Parathyroid adenoma (tissue), 2 donors: ENCODE measurements at regions not wholly inside any gene's neighbourhood (a gene's known extent, or its start where the extent isn't known, plus 50 kb on each side); places are given as distances from the start of the nearest gene placed in this dataset.

ENCODE experiments used
- H2AFZ ChIP-seq: fragments of 300-600 bp; sonication (generic); one replicate; pipeline ENCODE4 v1.7.0; 2017; ENCODE audit warnings: antibody characterized with exemption, mild to moderate bottlenecking
- H3K27ac ChIP-seq: fragments of 300-600 bp; sonication (generic); one replicate; pipeline ENCODE4 v1.7.0; 2017
- H3K27me3 ChIP-seq: fragments of 300-600 bp; sonication (generic); one replicate; pipeline ENCODE4 v1.7.0; 2017; ENCODE audit warnings: low read length; ENCODE audit not compliant: control insufficient read depth, insufficient read depth
- H3K36me3 ChIP-seq: fragments of 300-600 bp; sonication (generic); one replicate; pipeline ENCODE4 v1.7.0; 2017; ENCODE audit warnings: low read length; ENCODE audit not compliant: control insufficient read depth, insufficient read depth
- H3K4me1 ChIP-seq: fragments of 300-600 bp; sonication (generic); one replicate; pipeline ENCODE4 v1.7.0; 2017; ENCODE audit warnings: control low read depth
- H3K4me2 ChIP-seq: fragments of 300-600 bp; sonication (generic); one replicate; pipeline ENCODE4 v1.7.0; 2017; ENCODE audit warnings: low read length
- H3K4me3 ChIP-seq: fragments of 300-600 bp; sonication (generic); one replicate; pipeline ENCODE4 v1.7.0; 2017; ENCODE audit warnings: low read depth, low read length
- H3K79me2 ChIP-seq: fragments of 300-600 bp; sonication (generic); one replicate; pipeline ENCODE4 v1.7.0; 2017; ENCODE audit warnings: control low read depth
- H3K9ac ChIP-seq: fragments of 300-600 bp; sonication (generic); one replicate; pipeline ENCODE4 v1.7.0; 2017; ENCODE audit warnings: mild to moderate bottlenecking
- H3K9me3 ChIP-seq: fragments of 300-600 bp; sonication (generic); one replicate; pipeline ENCODE4 v1.7.0; 2017; ENCODE audit warnings: low read length; ENCODE audit not compliant: control insufficient read depth
- CTCF ChIP-seq: fragments of 300-600 bp; sonication (generic); IDR thresholded peaks from one replicate; pipeline ENCODE4 v1.7.0; 2017; ENCODE audit warnings: antibody characterized with exemption, mild to moderate bottlenecking
- donor health status: primary hyperparathyroidism.

GRCh38 chr10:84891631-84892030, 563.2 kb downstream of the CCSER2 start:
- no peak overlapping the region for H3K4me3 ChIP-seq
- no peak overlapping the region for H3K4me2 ChIP-seq
- H3K9me3 ChIP-seq, result no peaks in the 10 kb centered on the region
- no peaks in the 10 kb centered on the region for H3K79me2 ChIP-seq
- no peak overlapping the region for H3K9ac ChIP-seq
- TF ChIP-seq CTCF, result no peak
- no peak overlapping the region for H3K27ac ChIP-seq
- no peaks in the 10 kb centered on the region for H3K27me3 ChIP-seq
- no peaks in the 10 kb centered on the region for H3K36me3 ChIP-seq
- H3K4me1 ChIP-seq, result no peaks in the 10 kb centered on the region
- H2AFZ ChIP-seq, result no peak overlapping the region

- Histone ChIP-seq H3K79me2 (no peaks in the 10 kb centered on the region), H3K36me3 (no peaks in the 10 kb centered on the region), H3K27me3 (no peaks in the 10 kb centered on the region), H2AFZ (no peak overlapping the region), H3K4me2 (no peak overlapping the region), H3K27ac (no peak overlapping the region), H3K4me3 (no peak overlapping the region), H3K9me3 (no peaks in the 10 kb centered on the region), H3K9ac (no peak overlapping the region), H3K4me1 (no peaks in the 10 kb centered on the region)
- TF ChIP-seq CTCF, result no peak
Observed at GRCh38 chr10:84895541-84895940, 567.2 kb downstream of the CCSER2 start.

GRCh38 chr10:84896909-84897308, 568.5 kb downstream of the CCSER2 start:
- Histone ChIP-seq H3K4me3 (no peak overlapping the region), H3K4me2 (no peak overlapping the region), H2AFZ (no peak overlapping the region), H3K27me3 (no peaks in the 10 kb centered on the region), H3K9me3 (no peaks in the 10 kb centered on the region), H3K36me3 (no peaks in the 10 kb centered on the region), H3K27ac (no peak overlapping the region), H3K9ac (no peak overlapping the region), H3K4me1 (no peaks in the 10 kb centered on the region), H3K79me2 (no peaks in the 10 kb centered on the region)
- TF ChIP-seq CTCF, result no peak

GRCh38 chr10:84899268-84899667, 570.9 kb downstream of the CCSER2 start:
- Histone ChIP-seq H2AFZ (no peak overlapping the region), H3K4me3 (no peak overlapping the region), H3K9me3 (no peaks in the 10 kb centered on the region), H3K36me3 (no peaks in the 10 kb centered on the region), H3K9ac (no peak overlapping the region), H3K27ac (no peak overlapping the region), H3K79me2 (no peaks in the 10 kb centered on the region), H3K4me2 (no peak overlapping the region), H3K4me1 (no peaks in the 10 kb centered on the region), H3K27me3 (no peaks in the 10 kb centered on the region)
- no peak for TF ChIP-seq CTCF

GRCh38 chr10:84900141-84900540, 571.8 kb downstream of the CCSER2 start:
- no peak for TF ChIP-seq CTCF
- Histone ChIP-seq H3K27ac (no peak overlapping the region), H2AFZ (no peak overlapping the region), H3K4me1 (no peaks in the 10 kb centered on the region), H3K9ac (no peak overlapping the region), H3K9me3 (no peaks in the 10 kb centered on the region), H3K36me3 (no peaks in the 10 kb centered on the region), H3K4me2 (no peak overlapping the region), H3K79me2 (no peaks in the 10 kb centered on the region), H3K27me3 (no peaks in the 10 kb centered on the region), H3K4me3 (no peak overlapping the region)
